Esophagus muscularis mucosa (tissue), 4 donors: ENCODE measurements at regions not wholly inside any gene's neighbourhood (a gene's known extent, or its start where the extent isn't known, plus 50 kb on each side); places are given as distances from the start of the nearest gene placed in this dataset.
"Not testable (repeated sequence)": the region's sequence is repeated elsewhere in the genome, so short reads cannot be mapped to it uniquely, and the experiment has no call there.

Source experiments
- DNase-seq: peaks from one replicate; pipeline ENCODE4 v3.0.0-alpha.2; 2017; ENCODE audit errors: extremely low spot score
- H3K27ac ChIP-seq, 4 donors: fragments of 200-600 bp; sonication (generic); replicated peaks in 1 of 4; 1 replicate in 3 of 4; 2 replicates in 1 of 4; pipeline ENCODE4 v1.5.1; 2016 to 2019; ENCODE audit warnings: mild to moderate bottlenecking in 1 of 4
- H3K27me3 ChIP-seq, 4 donors: fragments of 200-600 bp; sonication (generic); one replicate each; pipeline versions ENCODE4 v1.5.1 to v1.6.0; 2016 to 2019
- H3K36me3 ChIP-seq, 4 donors: fragments of 200-600 bp; sonication (generic); one replicate each; pipeline ENCODE4 v1.5.1; 2016 to 2019
- H3K4me1 ChIP-seq, 4 donors: fragments of 200-600 bp; sonication (generic); one replicate each; pipeline ENCODE4 v1.5.1; 2016 to 2019
- H3K4me3 ChIP-seq, 4 donors: fragments of 200-600 bp; sonication (generic); 1 replicate in 2 of 4; 2 replicates in 2 of 4; pipeline ENCODE4 v1.5.1; 2016 to 2019; ENCODE audit warnings: mild to moderate bottlenecking in 4 of 4, moderate library complexity in 1 of 4
- H3K9me3 ChIP-seq, 4 donors: fragments of 200-600 bp; sonication (generic); 1 replicate in 3 of 4; 2 replicates in 1 of 4; pipeline ENCODE4 v1.5.1; 2016 to 2019
- CTCF ChIP-seq, 3 experiments: fragments of 200-600 bp in 2 of 3; fragments of 450-650 bp in 1 of 3; sonication (generic) in 2 of 3; IDR thresholded peaks; one replicate each; pipeline ENCODE4 v1.5.1; 2017 to 2019; ENCODE audit warnings: antibody characterized with exemption in 3 of 3, mild to moderate bottlenecking in 2 of 3, moderate library complexity in 1 of 3
- EP300 ChIP-seq: sonication (generic); formaldehyde crosslinking; IDR thresholded peaks from one replicate; pipeline ENCODE4 v1.6.1; 2017; ENCODE audit warnings: antibody characterized with exemption
- POLR2A ChIP-seq: fragments of 450-650 bp; IDR thresholded peaks from one replicate; pipeline ENCODE4 v1.6.1; 2017; ENCODE audit warnings: antibody characterized with exemption, moderate library complexity, mild to moderate bottlenecking, low read depth
- POLR2AphosphoS5 ChIP-seq, 2 donors: sonication (generic); formaldehyde crosslinking; IDR thresholded peaks; one replicate each; pipeline ENCODE4 v1.6.1; 2017; ENCODE audit warnings: antibody characterized with exemption in 2 of 2
- WGBS: methylation state at CpG from one replicate; pipeline ENCODE4 v1.1.5; 2018; 5-methylcytosine and 5-hydroxymethylcytosine counted together
- intact Hi-C: fragments of 100-400 bp; cut with DNase I; formaldehyde crosslinking; loops from one replicate; pipeline ENCODE4 v1.15.1; 2023

- Histone ChIP-seq H3K4me3 (no peak overlapping the region), H3K36me3 (no peaks in the 10 kb centered on the region), H3K27me3 (no peaks in the 10 kb centered on the region), H3K9me3 (no peaks in the 10 kb centered on the region), H3K27ac (no peak overlapping the region), H3K4me1 (no peaks in the 10 kb centered on the region)
- TF ChIP-seq POLR2AphosphoS5 (IDR thresholded peaks at IDR 0.05) (no peak), POLR2A (no peak), EP300 (no peak), CTCF (IDR thresholded peaks at IDR 0.05) (no peak)
- WGBS = 92% methylated on average over 4 of the region's 4 CpGs
- intact Hi-C loops = no loop called here
- no peak for DNase-seq
These were observed 395.7 kb upstream of the ACTBL2 start for GRCh38 chr5:57878301-57878722.

- no peaks in the 10 kb centered on the region for H3K36me3 ChIP-seq
- no peaks in the 10 kb centered on the region for H3K27me3 ChIP-seq
- no peaks in the 10 kb centered on the region for H3K4me1 ChIP-seq
- no peak overlapping the region for H3K4me3 ChIP-seq
- 92% methylated on average over 1 of the region's 1 CpG for WGBS
- intact Hi-C loops = no loop called here
- H3K9me3 ChIP-seq = no peaks in the 10 kb centered on the region
- TF ChIP-seq POLR2AphosphoS5 (IDR thresholded peaks at IDR 0.05) = no peak
- TF ChIP-seq EP300 = no peak
- no peak for TF ChIP-seq CTCF (IDR thresholded peaks at IDR 0.05)
- no peak for TF ChIP-seq POLR2A
- no peak overlapping the region for H3K27ac ChIP-seq
- DNase-seq = no peak
These were observed 388.9 kb upstream of the ACTBL2 start for GRCh38 chr5:57871496-57871895.

- H3K36me3 ChIP-seq, H3K27me3 ChIP-seq, H3K9me3 ChIP-seq, intact Hi-C loops, H3K4me3 ChIP-seq, H3K27ac ChIP-seq, DNase-seq, H3K4me1 ChIP-seq: not testable (repeated sequence)
- 97% methylated on average over 11 of the region's 14 CpGs for WGBS
These were observed 387.7 kb upstream of the ACTBL2 start for GRCh38 chr5:57870267-57870666.

- H3K27me3 ChIP-seq = no peaks in the 10 kb centered on the region
- intact Hi-C loops = no loop called here
- H3K36me3 ChIP-seq = no peaks in the 10 kb centered on the region
- no peak overlapping the region for H3K4me3 ChIP-seq
- no peak for TF ChIP-seq EP300
- TF ChIP-seq CTCF (IDR thresholded peaks at IDR 0.05) = no peak
- no peak for TF ChIP-seq POLR2A
- TF ChIP-seq POLR2AphosphoS5 (IDR thresholded peaks at IDR 0.05) = no peak
- no peak for DNase-seq
- WGBS = 96% methylated on average over 2 of the region's 2 CpGs
- H3K27ac ChIP-seq = no peak overlapping the region
- no peaks in the 10 kb centered on the region for H3K9me3 ChIP-seq
- peaks cover 0 to 4% (median 0%) of the 10 kb centered on the region in 4 donors for H3K4me1 ChIP-seq
These were observed 381.1 kb upstream of the ACTBL2 start for GRCh38 chr5:57863661-57864060.

- intact Hi-C loops = no loop called here
- no peak for TF ChIP-seq POLR2A
- no peak for TF ChIP-seq EP300
- no peak for TF ChIP-seq CTCF (IDR thresholded peaks at IDR 0.05)
These were observed 380.3 kb upstream of the ACTBL2 start for GRCh38 chr5:57862942-57863341.

More at GRCh38 chr5:57862942-57863341, 380.3 kb upstream of the ACTBL2 start:
- Histone ChIP-seq H3K36me3 (no peaks in the 10 kb centered on the region), H3K27ac (no peak overlapping the region), H3K4me1 (peaks cover 0 to 4% (median 0%) of the 10 kb centered on the region in 4 donors), H3K27me3 (no peaks in the 10 kb centered on the region), H3K9me3 (no peaks in the 10 kb centered on the region), H3K4me3 (no peak overlapping the region)
- no peak for DNase-seq
- WGBS = 78% methylated on average over 4 of the region's 4 CpGs
